GM12892 (cell line): ENCODE measurements at regions not wholly inside any gene's neighbourhood (a gene's known extent, or its start where the extent isn't known, plus 50 kb on each side); places are given as distances from the start of the nearest gene placed in this dataset.

Source experiments
- POLR2A ChIP-seq: IDR thresholded peaks from 2 replicates; pipeline ENCODE4 v1.6.1; 2011; ENCODE audit warnings: low read depth, low read length, control low read depth
- POLR2AphosphoS5 ChIP-seq: IDR thresholded peaks from 2 replicates; pipeline ENCODE4 v1.6.1; 2011; ENCODE audit warnings: low read depth, low read length, control low read depth

GRCh38 chr18:10168477-10168876 lies 254.7 kb downstream of the VAPA start:
- TF ChIP-seq POLR2A (no peak), POLR2AphosphoS5 (no peak)
